ENCODE measurements at regions not wholly inside any gene's neighbourhood (a gene's known extent, or its start where the extent isn't known, plus 50 kb on each side); places are given as distances from the start of the nearest gene placed in this dataset.
"Not testable (repeated sequence)": the region's sequence is repeated elsewhere in the genome, so short reads cannot be mapped to it uniquely, and the experiment has no call there.

GRCh38 chr1:222404710-222405109 is 143.2 kb downstream of the HHIPL2 start:
- no peak overlapping the region for H3K27ac Mint-ChIP-seq
- DNase-seq: no peak
- no peaks in the 10 kb centered on the region for H3K36me3 Mint-ChIP-seq
- peaks cover 4 to 30% (median 20%) of the 10 kb centered on the region in 3 donors for H3K27me3 Mint-ChIP-seq
- peaks cover 0 to 9% (median 2%) of the 10 kb centered on the region in 7 donors for H3K9me3 Mint-ChIP-seq
- H3K4me1 Mint-ChIP-seq: no peaks in the 10 kb centered on the region
- H3K4me3 Mint-ChIP-seq: peak overlapping the region in 2 of 8 donors; percentile 17 to 58
- no peak for ATAC-seq (ENCODE audit: low read depth in 2 of 2)

DNA sequence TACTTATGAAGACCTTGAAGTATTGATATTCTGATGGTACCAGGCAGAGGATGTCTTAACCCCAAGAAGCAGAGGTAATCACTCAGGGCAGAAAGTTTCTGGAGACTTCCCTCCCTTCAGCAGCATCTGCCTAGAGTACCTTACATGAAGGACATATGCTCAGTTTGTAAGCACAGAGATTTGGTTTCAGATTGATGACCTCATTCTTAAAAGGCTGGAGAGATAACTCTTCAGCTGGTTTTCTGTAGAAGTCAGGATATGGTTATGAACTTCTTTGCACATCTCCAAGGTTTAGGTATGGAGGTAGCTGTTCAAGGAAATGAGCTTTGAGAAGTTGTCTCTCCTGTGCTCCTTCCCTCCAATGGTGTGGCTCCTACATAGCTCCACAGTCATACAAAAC is 148.7 kb downstream of the HHIPL2 start:
- no peaks in the 10 kb centered on the region for H3K36me3 Mint-ChIP-seq
- no peak for ATAC-seq (ENCODE audit: low read depth in 2 of 2)
- no peaks in the 10 kb centered on the region for H3K4me1 Mint-ChIP-seq
- peaks cover 0 to 28% (median 4%) of the 10 kb centered on the region in 3 donors for H3K27me3 Mint-ChIP-seq
- H3K27ac Mint-ChIP-seq: no peak overlapping the region
- no peak overlapping the region for H3K4me3 Mint-ChIP-seq
- H3K9me3 Mint-ChIP-seq: peaks cover 0 to 1% (median 0%) of the 10 kb centered on the region in 7 donors
- no peak for DNase-seq

DNA sequence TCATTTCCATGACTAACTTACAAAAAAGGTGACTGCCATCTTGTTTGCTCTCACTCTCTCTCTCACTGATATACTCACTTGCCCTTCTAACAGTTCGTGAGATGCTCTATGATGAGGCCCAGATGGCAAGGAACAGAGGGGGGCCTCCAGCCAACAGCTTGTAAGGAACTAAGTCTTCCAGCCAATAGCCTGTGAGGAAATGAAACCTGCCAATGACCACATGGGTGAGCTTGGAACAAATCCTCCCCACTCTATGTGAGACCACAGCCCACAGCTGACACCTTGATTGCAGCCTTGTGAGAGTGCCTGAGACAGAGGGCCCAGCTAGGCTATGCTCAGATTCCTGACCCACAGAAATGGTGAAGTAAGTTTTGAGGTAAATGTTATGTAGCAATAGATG is 153.7 kb downstream of the HHIPL2 start:
- Mint-ChIP-seq H3K27ac (no peak overlapping the region), H3K4me1 (no peaks in the 10 kb centered on the region), H3K4me3 (no peak overlapping the region), H3K27me3 (peaks cover 19 to 44% (median 22%) of the 10 kb centered on the region in 3 donors), H3K9me3 (peaks cover 0 to 3% (median 0%) of the 10 kb centered on the region in 7 donors), H3K36me3 (no peaks in the 10 kb centered on the region)
- no peak for DNase-seq
- no peak for ATAC-seq (ENCODE audit: low read depth in 2 of 2)

- Mint-ChIP-seq H3K27ac (no peak overlapping the region), H3K4me1 (no peaks in the 10 kb centered on the region)
These were observed 155.3 kb downstream of the HHIPL2 start for GRCh38 chr1:222392556-222392955.

DNA sequence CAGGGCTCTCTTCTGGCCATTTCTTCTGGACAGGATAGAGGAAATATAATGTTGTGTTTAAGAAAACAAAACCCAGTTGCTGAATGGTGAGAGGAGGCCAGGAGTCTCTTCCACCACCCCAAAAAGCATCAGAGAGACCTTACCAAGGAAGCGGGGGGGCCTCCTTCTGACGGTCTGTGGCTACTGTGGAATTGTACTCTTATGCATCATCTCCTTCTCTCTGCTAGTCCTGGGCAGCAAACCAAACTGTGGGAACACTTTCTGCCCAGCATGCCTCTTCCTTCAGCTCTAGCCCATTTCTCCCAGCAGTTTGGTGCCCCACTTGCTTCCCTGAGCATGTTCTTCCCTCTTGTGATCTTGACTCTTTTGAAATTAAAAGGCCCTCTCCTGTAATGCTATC is 157.7 kb downstream of the HHIPL2 start:
- H3K36me3 Mint-ChIP-seq: no peaks in the 10 kb centered on the region
- DNase-seq (no peak), ATAC-seq (ENCODE audit: low read depth in 2 of 2) (no peak)
- peaks cover 0 to 4% (median 0%) of the 10 kb centered on the region in 7 donors for H3K9me3 Mint-ChIP-seq
- no peak overlapping the region for H3K4me3 Mint-ChIP-seq
- H3K27me3 Mint-ChIP-seq: peaks cover 26 to 46% (median 30%) of the 10 kb centered on the region in 3 donors
- no peak overlapping the region for H3K27ac Mint-ChIP-seq
- H3K4me1 Mint-ChIP-seq: no peaks in the 10 kb centered on the region

More at GRCh38 chr1:222392556-222392955, 155.3 kb downstream of the HHIPL2 start:
- no peak for DNase-seq
- ATAC-seq (ENCODE audit: low read depth in 2 of 2): no peak
- H3K27me3 Mint-ChIP-seq: peaks cover 26 to 46% (median 30%) of the 10 kb centered on the region in 3 donors
- no peaks in the 10 kb centered on the region for H3K36me3 Mint-ChIP-seq
- peaks cover 0 to 3% (median 0%) of the 10 kb centered on the region in 7 donors for H3K9me3 Mint-ChIP-seq
- no peak overlapping the region for H3K4me3 Mint-ChIP-seq

- no peak overlapping the region for H3K4me3 Mint-ChIP-seq
- peaks cover 19 to 28% (median 20%) of the 10 kb centered on the region in 3 donors for H3K27me3 Mint-ChIP-seq
- no peak for ATAC-seq (ENCODE audit: low read depth in 2 of 2)
- no peaks in the 10 kb centered on the region for H3K4me1 Mint-ChIP-seq
- H3K9me3 Mint-ChIP-seq: peaks cover 0 to 9% (median under 1%) of the 10 kb centered on the region in 7 donors
- no peak for DNase-seq
- H3K27ac Mint-ChIP-seq: no peak overlapping the region
- H3K36me3 Mint-ChIP-seq: no peaks in the 10 kb centered on the region
These were observed 160.7 kb downstream of the HHIPL2 start for GRCh38 chr1:222387007-222387814.

DNA sequence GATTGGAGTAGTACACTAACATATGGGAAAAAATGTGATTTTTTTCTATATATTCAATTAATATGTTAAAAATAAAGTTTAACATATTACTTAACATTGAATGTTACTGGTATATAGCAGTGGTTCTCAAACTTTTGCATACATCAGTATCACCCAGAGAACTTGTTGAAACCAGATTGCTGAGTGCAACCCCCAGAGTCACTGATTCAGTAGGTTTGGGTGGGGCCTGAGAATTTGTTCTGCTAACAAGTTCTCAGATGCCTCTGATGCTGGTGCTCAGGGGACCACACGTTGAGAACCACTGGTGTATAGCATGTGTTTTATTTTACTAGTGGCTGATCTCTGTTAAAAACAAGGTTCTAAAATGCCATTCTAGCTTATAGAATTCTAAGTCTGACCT is 161.9 kb downstream of the HHIPL2 start:
- ATAC-seq (ENCODE audit: low read depth in 2 of 2) (no peak), DNase-seq (no peak)
- Mint-ChIP-seq H3K9me3 (peaks cover 0 to 12% (median 3%) of the 10 kb centered on the region in 7 donors), H3K4me1 (no peaks in the 10 kb centered on the region), H3K27me3 (peaks cover 14 to 20% (median 19%) of the 10 kb centered on the region in 3 donors), H3K36me3 (no peaks in the 10 kb centered on the region), H3K4me3 (no peak overlapping the region), H3K27ac (no peak overlapping the region)

GRCh38 chr1:222385262-222385661 is 162.6 kb downstream of the HHIPL2 start:
- Mint-ChIP-seq H3K27me3 (peaks cover 8 to 15% (median 14%) of the 10 kb centered on the region in 3 donors), H3K4me3 (no peak overlapping the region), H3K27ac (no peak overlapping the region), H3K4me1 (no peaks in the 10 kb centered on the region), H3K9me3 (peaks cover 2 to 14% (median 9%) of the 10 kb centered on the region in 7 donors), H3K36me3 (peaks cover 0 to 5% of the 10 kb centered on the region in 2 donors)
- ATAC-seq (ENCODE audit: low read depth in 2 of 2) (no peak), DNase-seq (no peak)

DNA sequence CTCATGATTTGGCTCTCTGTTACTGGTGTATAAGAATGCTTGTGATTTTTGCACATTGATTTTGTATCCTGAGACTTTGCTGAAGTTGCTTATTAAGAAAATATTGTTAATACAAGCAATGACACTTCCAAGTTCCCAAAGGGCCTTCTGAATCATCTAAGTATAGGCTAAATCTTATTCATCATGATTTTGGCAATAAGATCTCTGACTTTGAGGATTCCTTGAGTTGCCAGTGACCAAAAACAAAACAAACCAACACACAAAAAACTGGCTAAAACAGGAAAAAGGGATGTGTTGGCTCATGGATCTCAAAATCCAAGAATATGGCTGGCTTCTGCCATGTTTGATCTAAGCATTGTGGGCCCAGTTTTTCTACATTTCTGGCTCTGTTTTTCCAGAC is 163.4 kb downstream of the HHIPL2 start:
- peaks cover 0 to 7% of the 10 kb centered on the region in 2 donors for H3K36me3 Mint-ChIP-seq
- peaks cover 8 to 21% (median 13%) of the 10 kb centered on the region in 7 donors for H3K9me3 Mint-ChIP-seq
- no peaks in the 10 kb centered on the region for H3K4me1 Mint-ChIP-seq
- DNase-seq (no peak), ATAC-seq (ENCODE audit: low read depth in 2 of 2) (no peak)
- no peak overlapping the region for H3K4me3 Mint-ChIP-seq
- peak overlapping the region in 1 of 6 donors; percentile 72 for H3K27ac Mint-ChIP-seq
- peaks cover 8 to 15% (median 15%) of the 10 kb centered on the region in 3 donors for H3K27me3 Mint-ChIP-seq

GRCh38 chr1:222382171-222382570 is 165.7 kb downstream of the HHIPL2 start:
- no peaks in the 10 kb centered on the region for H3K4me1 Mint-ChIP-seq
- peaks cover 8 to 21% (median 13%) of the 10 kb centered on the region in 7 donors for H3K9me3 Mint-ChIP-seq
- peaks cover 0 to 7% of the 10 kb centered on the region in 2 donors for H3K36me3 Mint-ChIP-seq
- H3K4me3 Mint-ChIP-seq: no peak overlapping the region
- peaks cover 5 to 19% (median 7%) of the 10 kb centered on the region in 3 donors for H3K27me3 Mint-ChIP-seq
- no peak for ATAC-seq (ENCODE audit: low read depth in 2 of 2)
- no peak overlapping the region for H3K27ac Mint-ChIP-seq
- DNase-seq: no peak

DNA sequence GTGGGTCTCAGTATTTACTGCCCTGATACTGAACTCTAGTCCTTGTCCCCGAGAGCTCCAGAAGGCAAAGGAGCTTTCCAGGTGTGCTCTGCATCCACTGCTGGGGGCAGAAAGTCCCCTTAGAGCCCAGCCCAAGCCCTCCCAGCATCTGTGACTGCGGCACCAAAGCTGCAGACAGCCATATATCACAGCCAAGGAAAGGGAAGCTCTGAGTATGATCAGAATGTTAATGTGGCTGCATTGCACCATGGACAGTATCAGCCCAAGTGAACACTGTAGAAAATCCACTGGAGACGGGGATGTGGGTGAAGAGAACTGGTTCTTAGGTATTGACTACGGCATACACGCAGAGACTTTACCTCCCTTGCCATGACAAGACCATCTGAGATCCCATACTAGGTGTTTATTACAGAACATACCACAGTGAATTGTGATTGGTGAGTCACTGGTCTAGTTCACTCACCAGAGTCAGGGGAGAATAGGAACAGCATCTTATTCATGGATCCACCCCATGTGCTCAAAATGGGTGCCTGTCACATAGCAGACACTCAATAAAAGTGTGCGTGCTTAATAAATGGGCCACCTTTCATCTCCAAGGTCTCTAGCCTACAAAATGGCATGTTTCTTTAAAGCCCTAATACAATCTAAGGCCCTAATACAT is 170.3 kb downstream of the HHIPL2 start:
- H3K9me3 Mint-ChIP-seq: peaks cover 8 to 17% (median 12%) of the 10 kb centered on the region in 7 donors
- no peak overlapping the region for H3K4me3 Mint-ChIP-seq
- no peaks in the 10 kb centered on the region for H3K4me1 Mint-ChIP-seq
- ATAC-seq (ENCODE audit: low read depth in 2 of 2) (no peak), DNase-seq (no peak)
- peaks cover 0 to 7% of the 10 kb centered on the region in 2 donors for H3K36me3 Mint-ChIP-seq
- H3K27me3 Mint-ChIP-seq: peaks cover 5 to 19% (median 15%) of the 10 kb centered on the region in 3 donors
- no peak overlapping the region for H3K27ac Mint-ChIP-seq

DNA sequence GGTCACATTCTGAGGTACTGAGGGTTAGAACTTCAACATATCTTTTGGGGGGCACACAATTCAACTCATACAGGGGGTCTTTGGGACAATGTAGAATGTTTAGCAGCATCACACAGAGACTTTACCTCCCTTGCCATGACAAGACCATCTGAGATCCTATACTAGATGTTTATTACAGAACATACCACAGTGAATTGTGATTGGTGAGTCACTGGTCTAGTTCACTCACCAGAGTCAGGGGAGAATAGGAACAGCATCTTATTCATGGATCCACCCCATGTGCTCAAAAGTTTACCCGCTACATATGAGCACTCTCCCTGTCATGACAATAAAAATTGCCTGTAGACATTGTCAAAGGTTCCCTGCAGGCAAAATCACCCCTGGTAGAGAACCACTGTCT is 171.1 kb downstream of the HHIPL2 start:
- not testable (repeated sequence) for H3K36me3 Mint-ChIP-seq, H3K4me3 Mint-ChIP-seq

DNA sequence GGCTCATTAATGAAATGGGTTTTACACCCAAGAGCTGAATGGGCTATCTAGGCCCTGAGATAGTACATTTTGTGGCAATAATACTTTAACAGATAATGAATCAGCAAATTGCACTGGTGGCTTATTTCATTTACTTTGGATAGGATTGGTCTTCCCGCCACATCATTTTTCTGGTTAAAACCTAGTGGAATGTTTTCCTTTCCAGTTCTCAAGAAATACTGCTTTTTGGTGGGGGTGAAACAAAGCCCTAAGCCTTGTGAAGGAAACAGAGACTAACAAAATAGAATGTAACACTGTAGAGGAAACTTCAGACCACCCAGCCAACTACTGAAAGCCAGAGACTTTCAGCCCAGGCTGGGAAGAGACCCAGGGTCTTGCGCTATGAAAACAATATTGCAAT is 172.2 kb downstream of the HHIPL2 start:
- H3K36me3 Mint-ChIP-seq: peaks cover 0 to 7% of the 10 kb centered on the region in 2 donors
- no peak overlapping the region for H3K27ac Mint-ChIP-seq
- no peak overlapping the region for H3K4me3 Mint-ChIP-seq
- DNase-seq (no peak), ATAC-seq (ENCODE audit: low read depth in 2 of 2) (no peak)
- peaks cover 14 to 32% (median 20%) of the 10 kb centered on the region in 3 donors for H3K27me3 Mint-ChIP-seq
- no peaks in the 10 kb centered on the region for H3K4me1 Mint-ChIP-seq
- H3K9me3 Mint-ChIP-seq: peaks cover 8 to 13% (median 10%) of the 10 kb centered on the region in 7 donors

More for the DNA sequence above, 171.1 kb downstream of the HHIPL2 start:
- not testable (repeated sequence) for ATAC-seq (ENCODE audit: low read depth in 2 of 2); DNase-seq; H3K4me1 Mint-ChIP-seq; H3K27ac Mint-ChIP-seq
- peaks cover 6 to 21% (median 9%) of the 10 kb centered on the region in 3 donors for H3K27me3 Mint-ChIP-seq
- peaks cover 8 to 14% (median 11%) of the 10 kb centered on the region in 7 donors for H3K9me3 Mint-ChIP-seq
